HG03442 (cell line): ENCODE measurements at regions not wholly inside any gene's neighbourhood (a gene's known extent, or its start where the extent isn't known, plus 50 kb on each side); places are given as distances from the start of the nearest gene placed in this dataset.

ENCODE experiments used
- ATAC-seq: cut with Tn5 transposase; IDR thresholded peaks from one replicate; pipeline ENCODE4 v1.9.1; 2021; ENCODE audit warnings: mild to moderate bottlenecking, moderate library complexity; ENCODE audit not compliant: unreplicated experiment

DNA sequence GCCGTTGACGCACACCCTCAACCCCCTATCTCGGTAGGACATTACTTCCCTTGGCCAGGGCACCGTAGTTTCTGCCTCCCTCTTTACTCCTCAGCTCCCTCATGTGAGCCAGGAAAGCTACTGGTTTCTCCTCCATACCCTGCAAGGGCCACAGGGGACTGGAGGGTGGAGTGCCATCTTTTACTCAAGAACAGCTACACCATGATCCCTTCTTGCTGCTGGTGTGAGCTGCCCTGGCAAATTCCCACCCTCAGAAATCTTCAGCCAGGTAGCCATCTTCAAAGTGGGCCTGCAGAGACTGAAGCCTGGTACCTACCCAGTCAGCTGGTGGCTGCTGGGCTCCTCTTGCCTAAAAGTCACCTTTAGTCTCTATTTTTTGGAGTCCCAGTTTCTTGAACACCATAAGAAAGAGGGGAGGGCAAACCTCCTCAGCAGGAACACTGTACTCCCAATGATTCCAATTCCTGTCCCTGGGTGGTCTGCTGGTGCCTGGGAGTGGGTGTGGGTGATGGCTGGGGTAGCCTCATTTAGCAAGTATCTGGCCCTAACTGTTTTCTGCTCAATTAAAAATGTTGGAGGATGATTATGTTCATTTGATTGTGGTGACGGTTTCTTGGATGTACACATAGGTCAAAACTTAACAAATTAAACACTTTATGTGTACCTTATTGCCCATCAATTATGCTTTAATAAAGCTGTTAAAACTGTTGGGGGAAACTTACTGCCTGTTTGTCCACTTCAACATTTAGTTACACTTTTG is 105.0 kb upstream of the NPY start:
- no peak for ATAC-seq

DNA sequence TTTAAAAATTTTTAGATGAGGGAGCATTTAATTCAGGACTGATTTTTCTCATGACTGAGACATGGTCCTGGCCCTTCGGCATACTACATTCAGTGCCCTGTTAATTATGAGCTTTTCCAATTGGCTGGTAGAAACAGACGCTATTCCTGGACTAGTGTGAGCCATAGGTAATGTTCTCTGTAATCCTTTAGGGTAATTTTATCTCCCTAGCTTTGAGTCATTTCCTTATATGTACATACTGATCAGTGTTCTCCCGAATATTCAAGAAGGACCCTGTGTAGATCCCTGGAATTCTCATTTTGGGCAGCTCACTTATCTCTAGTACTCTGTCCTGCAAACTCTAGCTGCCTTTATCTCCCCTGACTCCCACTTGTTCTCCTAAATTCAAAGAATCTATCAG is 92.6 kb upstream of the NPY start:
- ATAC-seq, result no peak

DNA sequence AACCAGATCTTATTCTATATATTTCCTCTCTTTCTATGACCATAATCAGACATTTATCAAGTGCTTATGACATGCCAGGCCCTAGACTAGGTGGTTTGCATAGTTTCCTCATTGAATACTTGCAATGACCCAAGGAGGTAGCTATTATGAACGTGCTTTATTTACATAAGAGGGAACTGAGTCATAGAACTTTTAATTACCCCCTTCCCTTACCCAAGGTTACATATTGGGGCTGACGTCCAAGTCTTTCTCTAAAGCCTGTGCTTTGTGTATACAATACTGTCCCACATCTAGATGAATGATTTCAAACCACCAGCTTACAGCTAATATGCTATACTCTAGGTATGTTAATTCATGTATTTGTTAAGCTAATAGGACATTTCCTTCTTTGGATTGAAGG is 91.9 kb upstream of the NPY start:
- no peak for ATAC-seq

DNA sequence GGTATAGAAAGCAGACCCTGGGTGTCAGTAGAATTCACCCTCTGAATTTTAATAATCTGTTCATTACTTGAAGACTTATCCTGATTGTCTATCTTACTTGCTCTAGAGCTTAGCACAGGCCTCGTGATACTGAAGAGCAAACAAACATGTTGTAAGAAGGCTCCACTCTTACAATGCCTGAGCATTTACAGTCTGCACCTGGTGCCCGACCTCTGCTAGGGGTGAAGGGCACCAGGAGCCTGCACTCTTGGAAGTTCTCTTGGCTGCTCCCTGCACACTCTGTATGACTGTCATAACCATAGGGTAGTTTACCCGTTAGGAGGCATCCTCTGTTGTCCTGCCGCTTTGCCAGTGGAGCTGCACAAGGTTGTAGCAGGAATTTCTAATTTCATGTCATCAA is 91.3 kb upstream of the NPY start:
- no peak for ATAC-seq

DNA sequence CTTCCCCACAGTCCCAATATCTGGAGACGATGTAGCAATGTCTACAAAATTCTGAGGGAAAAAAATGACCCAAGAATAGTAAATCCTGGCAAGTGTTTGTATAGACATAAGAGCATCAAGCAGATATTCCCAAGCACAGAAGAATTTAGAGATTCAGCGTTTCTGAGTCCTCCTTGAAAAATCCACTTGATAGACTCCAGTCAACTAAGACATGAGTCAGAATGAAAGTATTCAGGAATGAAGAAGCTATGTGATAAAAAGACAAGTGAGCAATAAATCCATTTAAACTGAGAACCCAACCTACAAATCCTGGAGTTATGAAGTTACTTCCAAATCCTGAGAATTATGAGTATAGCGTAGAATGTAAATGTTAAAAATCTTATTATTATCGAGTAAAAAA is 86.1 kb upstream of the NPY start:
- no peak for ATAC-seq

DNA sequence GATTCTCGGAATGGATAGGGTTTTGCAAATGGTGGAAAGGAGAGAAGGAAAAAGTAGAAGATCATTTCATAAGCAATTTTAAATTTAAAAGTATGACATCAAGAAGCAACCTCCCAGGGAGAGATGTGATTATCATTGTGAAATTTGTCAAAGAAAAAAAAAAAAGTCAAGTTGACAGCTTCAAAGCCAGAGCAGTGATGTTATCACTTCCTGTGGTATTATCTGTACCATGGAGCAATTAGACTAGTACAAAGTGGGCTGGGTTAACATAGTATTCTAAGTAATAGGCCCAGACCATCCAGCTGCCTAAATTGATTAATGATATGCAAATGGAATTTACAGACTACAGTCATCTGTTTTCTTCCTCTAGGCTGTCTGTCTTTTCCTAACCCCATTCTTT is 84.0 kb upstream of the NPY start:
- no peak for ATAC-seq

DNA sequence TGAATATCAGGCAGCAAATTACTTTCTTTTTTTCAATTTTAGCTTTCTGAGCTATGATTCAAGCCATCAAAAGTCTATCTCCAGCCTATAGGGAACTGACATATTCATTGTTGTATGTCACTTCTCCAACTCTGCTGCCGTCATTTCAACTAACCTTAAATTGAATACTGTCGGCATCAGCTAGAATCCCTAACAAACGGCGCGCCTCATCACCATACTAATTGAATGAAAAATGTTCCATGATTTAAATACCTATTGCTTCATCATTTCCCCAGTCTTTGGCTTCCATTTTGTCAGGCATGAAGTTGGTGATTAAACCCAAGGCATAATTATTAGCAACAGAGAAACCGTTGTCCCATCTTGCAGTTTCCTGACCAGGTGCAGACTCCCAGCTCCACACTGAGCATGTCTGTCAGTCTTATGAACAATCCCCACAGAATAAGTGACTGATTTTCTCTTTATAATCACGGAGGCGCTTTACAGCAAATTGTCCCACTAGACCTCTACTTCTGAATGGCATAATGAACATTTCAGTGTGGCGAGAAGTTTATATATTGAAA is 83.5 kb upstream of the NPY start:
- no peak for ATAC-seq

DNA sequence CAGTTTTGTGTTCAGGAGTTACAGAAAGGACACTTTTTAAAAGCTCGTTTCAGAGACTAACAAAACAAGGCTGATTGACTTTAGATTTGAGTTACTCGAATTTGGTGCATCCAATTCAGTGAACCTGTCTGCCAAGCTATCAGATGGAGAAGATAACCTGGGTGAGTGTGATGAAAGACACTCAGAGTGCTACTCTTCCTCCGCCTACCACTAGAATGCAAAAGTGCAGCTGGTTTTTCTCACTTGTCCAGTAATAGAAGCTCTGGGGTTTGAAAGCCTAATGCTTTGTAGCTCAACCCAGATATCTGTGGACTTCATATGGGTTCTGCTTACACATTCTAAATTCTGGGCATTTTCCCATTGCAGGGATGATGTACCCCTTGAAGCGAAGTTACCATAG is 82.8 kb upstream of the NPY start:
- ATAC-seq, result no peak

DNA sequence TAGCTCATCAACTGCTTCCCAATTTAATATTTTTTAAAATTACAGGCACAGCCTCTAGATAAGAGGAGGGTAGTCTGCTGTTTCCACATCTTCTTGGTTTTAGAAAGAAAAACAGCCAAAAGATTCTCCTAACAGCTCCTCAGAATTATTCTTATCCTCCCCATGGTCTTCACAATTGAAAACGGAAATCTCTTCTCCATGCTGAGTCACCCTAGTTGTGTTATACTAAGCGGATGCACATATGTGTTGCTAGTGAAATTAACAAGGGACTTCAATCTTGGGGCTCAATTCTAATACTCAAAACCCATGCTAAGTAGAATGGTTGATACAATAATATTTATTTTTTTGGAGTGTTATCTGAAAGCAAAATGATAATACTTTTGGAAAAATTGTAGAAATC is 71.9 kb upstream of the NPY start:
- ATAC-seq, result no peak

DNA sequence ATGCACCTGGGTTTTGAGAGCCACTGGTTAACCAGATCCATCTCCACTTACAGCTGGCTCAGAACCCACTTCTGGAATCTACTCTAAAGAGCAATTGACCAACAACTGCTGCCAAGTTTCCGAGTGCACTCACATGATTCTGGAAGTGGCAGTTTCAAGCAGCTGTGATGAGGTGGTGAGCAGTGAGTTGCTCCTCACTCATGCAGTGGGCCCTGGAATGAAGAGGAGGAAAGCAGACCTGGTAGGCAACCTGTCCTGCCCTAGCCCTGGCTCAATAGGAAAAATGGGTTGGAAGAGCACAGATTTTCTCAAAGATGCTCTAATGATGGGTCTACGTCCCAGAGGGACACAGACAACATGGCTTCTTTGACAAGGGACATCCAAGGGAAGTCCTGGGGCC is 70.7 kb upstream of the NPY start:
- ATAC-seq, result no peak

DNA sequence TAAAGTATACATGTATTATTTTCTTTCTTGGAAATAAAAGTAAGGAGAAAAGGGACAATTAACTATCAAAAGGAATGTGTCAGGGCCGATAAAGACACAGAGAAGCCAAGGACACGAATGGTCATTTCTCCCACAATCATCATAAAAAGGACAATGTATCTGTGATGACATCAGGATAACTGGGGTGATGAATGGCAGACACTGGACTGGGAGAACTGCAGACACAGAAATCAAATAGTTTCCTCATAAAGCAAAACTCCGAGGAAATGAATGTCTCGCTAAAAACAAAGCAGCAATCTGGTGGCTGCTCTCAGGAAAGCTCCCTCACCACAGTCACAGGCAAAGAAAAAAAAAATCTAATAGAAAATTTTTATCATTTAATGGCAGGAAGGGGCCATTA is 69.3 kb upstream of the NPY start:
- no peak for ATAC-seq

DNA sequence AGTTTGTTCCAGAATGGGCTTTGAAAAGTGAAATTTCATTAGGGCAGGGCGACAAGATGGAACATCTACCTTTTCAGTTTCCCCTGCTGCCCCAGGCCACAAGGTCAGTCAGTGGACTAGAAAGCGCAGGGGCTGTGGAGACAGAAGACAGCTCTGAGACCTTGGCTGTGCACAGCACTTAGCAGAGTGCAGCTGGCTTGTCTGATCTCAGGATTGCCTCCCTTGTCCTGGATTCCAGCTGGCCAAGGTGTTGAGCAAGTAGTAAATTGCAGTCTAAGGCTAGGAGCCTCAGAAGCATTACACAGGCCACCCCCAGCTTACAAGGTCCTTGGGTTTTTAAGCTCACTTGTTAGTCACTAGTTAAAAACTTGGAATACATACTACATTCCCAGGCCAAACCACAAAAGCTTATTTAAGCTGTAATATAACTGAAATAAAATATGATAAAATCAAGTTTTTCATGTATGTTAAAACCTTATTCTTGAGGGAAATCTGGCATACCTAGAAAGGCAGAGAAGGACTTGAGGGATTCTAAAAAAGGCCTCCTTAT is 67.3 kb upstream of the NPY start:
- no peak for ATAC-seq

DNA sequence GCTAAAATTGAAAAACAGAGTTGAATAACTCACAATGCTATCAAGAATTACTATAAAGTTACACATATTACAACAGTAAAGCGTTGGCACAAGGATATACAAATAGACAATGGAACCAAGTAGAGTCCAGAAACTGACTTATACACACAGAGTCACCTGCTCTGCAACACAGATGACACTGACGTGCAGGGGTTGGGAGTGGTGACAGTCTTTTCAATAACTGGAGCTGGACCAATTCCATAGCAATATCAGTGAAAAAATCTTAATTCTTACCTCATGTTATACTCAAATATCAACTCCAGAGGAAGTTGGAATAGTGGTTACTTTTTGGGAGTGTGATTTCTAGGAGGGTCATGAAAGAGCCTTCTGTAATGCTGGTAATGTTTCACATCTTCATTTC is 62.5 kb upstream of the NPY start:
- no peak for ATAC-seq

DNA sequence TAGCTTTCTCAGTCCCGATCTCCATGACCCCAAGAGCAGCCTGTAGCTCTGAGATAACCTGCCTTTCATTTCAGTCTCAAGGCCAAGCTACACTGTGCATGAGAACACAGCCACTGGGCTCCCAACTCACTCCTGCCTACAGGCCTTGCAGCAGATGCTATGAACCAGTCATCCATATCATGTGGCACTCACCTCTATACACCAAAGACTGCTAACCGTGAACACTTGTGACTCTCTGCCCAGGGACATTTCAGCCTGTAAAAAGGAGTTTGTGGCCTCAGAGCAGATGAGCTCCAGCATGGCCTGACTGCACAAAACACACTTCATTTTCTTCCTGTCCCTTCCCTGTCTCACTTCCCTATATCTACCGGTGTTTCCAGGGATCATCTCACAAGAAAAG is 56.9 kb upstream of the NPY start:
- ATAC-seq, result peak; percentile 47

DNA sequence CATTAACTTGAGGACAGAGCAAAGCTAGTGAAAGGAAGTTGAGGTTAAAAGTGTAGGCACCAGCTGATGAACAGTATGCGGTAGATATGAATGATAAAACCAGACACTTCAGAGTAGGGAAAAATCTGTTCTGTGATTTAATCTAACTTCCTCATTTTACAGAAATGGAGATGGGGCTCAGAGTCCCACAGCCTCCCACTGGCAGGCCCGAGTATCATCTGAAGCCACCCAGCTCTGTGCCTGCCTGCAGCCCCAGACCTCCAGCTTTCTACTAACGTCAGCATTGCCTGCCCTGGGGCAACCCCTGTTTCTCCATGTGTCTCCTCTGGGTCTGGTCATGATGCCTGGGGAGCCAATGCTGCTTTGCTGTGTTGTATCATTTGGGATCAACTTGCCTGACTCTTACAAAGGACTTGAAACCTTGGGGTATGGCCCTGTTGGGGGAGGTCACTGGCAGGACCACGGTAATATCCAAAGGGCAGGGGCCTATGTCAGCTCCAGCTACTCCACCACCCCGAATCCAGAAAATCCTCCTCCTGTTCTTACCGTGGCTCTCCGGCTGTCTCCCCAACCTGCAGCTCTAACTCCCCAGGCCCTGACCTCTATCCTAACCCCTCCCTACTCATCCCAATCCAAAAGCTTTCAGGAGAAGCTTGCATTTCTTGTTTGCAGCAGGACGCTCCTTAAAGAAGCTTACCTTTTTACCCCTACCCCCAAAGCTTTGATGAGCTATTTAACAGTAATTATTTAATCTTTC is 56.2 kb upstream of the NPY start:
- ATAC-seq, result peak; percentile 80

DNA sequence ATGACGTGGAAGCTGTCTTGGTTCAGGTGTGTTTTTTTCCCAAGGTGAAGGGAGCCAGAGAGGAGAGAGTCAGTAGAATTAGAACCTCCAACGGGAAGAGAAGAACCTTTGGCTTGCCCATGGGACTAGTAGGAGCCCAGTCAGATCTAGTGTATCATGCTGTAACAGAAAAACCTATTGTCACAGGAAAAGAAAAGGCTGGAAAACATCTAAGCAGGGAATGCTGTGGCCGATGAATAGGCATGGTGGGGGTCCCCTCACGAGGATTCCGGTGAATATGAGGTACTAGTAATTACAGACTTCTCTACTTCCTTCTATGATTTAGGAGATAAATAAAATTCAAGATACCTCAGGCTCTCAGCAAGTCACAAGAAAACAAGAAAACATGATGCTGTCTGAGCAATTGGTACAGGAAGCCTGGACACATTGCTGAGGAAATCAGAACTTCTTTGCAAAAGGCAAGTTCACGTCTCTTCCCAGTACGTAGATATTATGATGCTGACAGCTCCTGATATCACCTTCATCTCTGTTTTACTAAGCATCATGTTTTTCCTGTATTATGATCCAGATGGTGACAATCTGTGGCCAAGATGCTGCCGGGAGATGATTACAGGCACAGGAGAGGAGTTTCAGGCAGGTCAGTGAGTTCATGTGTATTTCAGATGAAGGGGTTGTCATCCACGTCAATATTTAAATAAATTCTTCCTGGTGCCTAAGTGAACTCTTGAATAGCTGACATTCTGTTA is 54.3 kb upstream of the NPY start:
- no peak for ATAC-seq

DNA sequence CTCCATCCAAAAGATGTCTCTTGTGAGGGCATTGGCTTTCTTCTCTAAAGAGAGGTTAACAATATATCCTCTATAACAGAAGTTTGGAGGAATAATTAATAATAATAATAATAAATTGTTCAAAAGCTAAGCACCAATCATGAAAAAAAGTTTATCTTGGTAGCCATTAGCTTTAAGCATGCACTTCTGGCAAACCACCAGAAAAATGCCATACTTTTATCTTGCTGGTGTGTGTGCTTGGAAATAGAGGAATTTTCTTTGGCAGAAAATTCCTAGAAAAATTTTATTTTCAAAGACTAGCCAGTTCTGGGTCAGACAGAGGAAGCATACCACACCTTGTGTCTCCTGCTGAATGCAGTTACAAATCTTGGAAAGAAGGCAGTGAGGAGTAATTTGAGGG is 52.5 kb upstream of the NPY start:
- ATAC-seq, result no peak

DNA sequence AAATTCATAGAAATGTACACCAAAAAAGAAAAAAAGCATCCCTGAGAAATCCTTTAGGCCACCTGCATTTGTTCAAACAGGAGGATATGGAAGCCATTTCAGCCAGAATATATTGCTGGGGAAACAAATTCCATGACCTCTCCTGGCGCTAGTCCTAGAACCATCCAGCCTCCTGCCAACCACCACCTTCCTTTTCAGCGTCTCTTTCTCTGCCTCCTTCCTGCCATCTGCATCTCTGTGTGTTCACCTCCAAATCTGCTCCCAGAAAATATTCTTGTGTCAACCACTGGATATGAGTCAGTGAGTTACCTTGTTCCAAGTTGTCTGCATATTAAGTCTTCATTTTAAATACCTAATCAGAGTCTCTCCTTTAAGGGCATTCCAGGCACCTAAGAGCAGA is 50.6 kb upstream of the NPY start:
- ATAC-seq, result no peak
